GM23338 (cell line): ENCODE measurements at regions not wholly inside any gene's neighbourhood (a gene's known extent, or its start where the extent isn't known, plus 50 kb on each side); places are given as distances from the start of the nearest gene placed in this dataset.

Experiments
- ATAC-seq: fragments of 200-7000 bp; cut with Tn5 transposase; 3 replicates; pipeline ENCODE4 v1.9.1; 2020
- DNase-seq: peaks from one replicate; pipeline ENCODE4 v3.0.0-alpha.2; 2015; ENCODE audit warnings: low spot score
- H2AFZ ChIP-seq: fragments of 200-600 bp; sonication (generic); 2 replicates; pipeline ENCODE4 v1.8.0; 2016; ENCODE audit warnings: antibody characterized with exemption, mild to moderate bottlenecking, moderate library complexity
- H3F3A ChIP-seq: fragments of 200-600 bp; sonication (generic); replicated peaks from 2 replicates; pipeline ENCODE4 v1.8.0; 2017; ENCODE audit warnings: antibody characterized with exemption, mixed run types, low read depth
- H3K27ac ChIP-seq: fragments of 200-600 bp; sonication (generic); 2 replicates; pipeline ENCODE4 v1.6.1; 2016; ENCODE audit warnings: low read depth
- H3K27me3 ChIP-seq: fragments of 200-600 bp; sonication (generic); 2 replicates; pipeline ENCODE4 v1.8.0; 2016; ENCODE audit warnings: mild to moderate bottlenecking, mixed run types, moderate library complexity; ENCODE audit not compliant: insufficient read depth
- H3K36me3 ChIP-seq: fragments of 200-600 bp; sonication (generic); 2 replicates; pipeline ENCODE4 v1.8.0; 2016; ENCODE audit warnings: mild to moderate bottlenecking; ENCODE audit not compliant: insufficient read depth
- H3K4me1 ChIP-seq: fragments of 200-600 bp; sonication (generic); 2 replicates; pipeline ENCODE4 v1.8.0; 2016; ENCODE audit warnings: mild to moderate bottlenecking, moderate library complexity; ENCODE audit not compliant: insufficient read depth
- H3K4me2 ChIP-seq: fragments of 200-600 bp; sonication (generic); 2 replicates; pipeline ENCODE4 v1.7.1; 2017; ENCODE audit warnings: mixed run types
- H3K4me3 ChIP-seq: fragments of 200-600 bp; sonication (generic); 2 replicates; pipeline ENCODE4 v1.6.1; 2016; ENCODE audit warnings: mixed run types
- H3K79me2 ChIP-seq: fragments of 200-600 bp; sonication (generic); replicated peaks from 2 replicates; pipeline ENCODE4 v1.8.0; 2017; ENCODE audit warnings: mild to moderate bottlenecking; ENCODE audit not compliant: insufficient read depth
- H3K9me2 ChIP-seq: fragments of 200-600 bp; sonication (generic); 2 replicates; pipeline ENCODE4 v1.8.0; 2017; ENCODE audit not compliant: insufficient read depth
- H4K20me1 ChIP-seq: fragments of 200-600 bp; sonication (generic); replicated peaks from 2 replicates; pipeline ENCODE4 v1.8.0; 2017; ENCODE audit warnings: mild to moderate bottlenecking; ENCODE audit not compliant: insufficient read depth
- H3K27ac Mint-ChIP-seq: 2 replicates; pipeline ENCODE4 v1.8.0; 2020; ENCODE audit warnings: inconsistent platforms, mild to moderate bottlenecking, moderate library complexity, mixed read lengths
- H3K27me3 Mint-ChIP-seq: 3 replicates; pipeline ENCODE4 v1.8.0; 2022; ENCODE audit warnings: low read depth, mild to moderate bottlenecking, moderate library complexity, mixed read lengths, inconsistent platforms; ENCODE audit not compliant: insufficient read depth, poor library complexity
- H3K36me3 Mint-ChIP-seq: 3 replicates; pipeline ENCODE4 v1.8.0; 2021; ENCODE audit warnings: low read depth, mild to moderate bottlenecking, inconsistent platforms, moderate library complexity, mixed read lengths
- H3K4me1 Mint-ChIP-seq: 3 replicates; pipeline ENCODE4 v1.8.0; 2020; ENCODE audit warnings: mild to moderate bottlenecking, inconsistent platforms, mixed read lengths
- H3K4me3 Mint-ChIP-seq: 3 replicates; pipeline ENCODE4 v1.8.0; 2021; ENCODE audit warnings: moderate library complexity, mild to moderate bottlenecking, inconsistent platforms, mixed read lengths
- H3K9me3 Mint-ChIP-seq: 3 replicates; pipeline ENCODE4 v1.8.0; 2020; ENCODE audit warnings: moderate library complexity, mild to moderate bottlenecking, inconsistent platforms, mixed read lengths
- EZH2 ChIP-seq: fragments of 200-600 bp; sonication (generic); IDR thresholded peaks from one replicate; pipeline ENCODE4 v1.8.0; 2017; ENCODE audit warnings: antibody characterized with exemption, mild to moderate bottlenecking, low read depth; ENCODE audit not compliant: unreplicated experiment
- EZH2phosphoT487 ChIP-seq: fragments of 200-600 bp; sonication (generic); IDR thresholded peaks from one replicate; pipeline ENCODE4 v1.8.1; 2018; ENCODE audit warnings: antibody characterized with exemption; ENCODE audit not compliant: unreplicated experiment
- JUNB ChIP-seq: IDR thresholded peaks from one replicate; pipeline ENCODE4 v1.6.1; 2016; ENCODE audit warnings: antibody characterized with exemption; ENCODE audit not compliant: unreplicated experiment
- POLR2AphosphoS5 ChIP-seq: IDR thresholded peaks from 2 replicates; pipeline ENCODE4 v1.6.1; 2016; ENCODE audit warnings: antibody characterized with exemption, low read depth
- STAT1 ChIP-seq: IDR thresholded peaks from one replicate; pipeline ENCODE4 v1.6.1; 2016; ENCODE audit warnings: antibody characterized with exemption; ENCODE audit not compliant: unreplicated experiment
- ZNF331 ChIP-seq: fragments of 250-450 bp; sonication (Bioruptor Pico); IDR thresholded peaks from 2 replicates; pipeline ENCODE4 v1.5.0; 2020; ENCODE audit warnings: low read depth, mild to moderate bottlenecking, moderate library complexity
- TF ChIP-seq, protein P1 (sequence below): IDR thresholded peaks from one replicate; pipeline ENCODE4 v1.6.1; 2018; ENCODE audit warnings: antibody characterized with exemption; ENCODE audit not compliant: unreplicated experiment
- TF ChIP-seq, protein P2 (sequence below): IDR thresholded peaks from 2 replicates; pipeline ENCODE4 v1.6.1; 2016; ENCODE audit warnings: antibody characterized with exemption
- TF ChIP-seq, protein P3 (sequence below), 2 experiments: fragments of 200-600 bp in 1 of 2; sonication (generic) in 1 of 2; conservative IDR thresholded peaks; 2 replicates each; pipeline versions ENCODE4 v1.5.1 to v1.6.1; 2016 to 2017; ENCODE audit warnings: antibody characterized with exemption in 2 of 2, low read depth in 2 of 2, mild to moderate bottlenecking in 2 of 2, moderate library complexity in 1 of 2

DNA sequence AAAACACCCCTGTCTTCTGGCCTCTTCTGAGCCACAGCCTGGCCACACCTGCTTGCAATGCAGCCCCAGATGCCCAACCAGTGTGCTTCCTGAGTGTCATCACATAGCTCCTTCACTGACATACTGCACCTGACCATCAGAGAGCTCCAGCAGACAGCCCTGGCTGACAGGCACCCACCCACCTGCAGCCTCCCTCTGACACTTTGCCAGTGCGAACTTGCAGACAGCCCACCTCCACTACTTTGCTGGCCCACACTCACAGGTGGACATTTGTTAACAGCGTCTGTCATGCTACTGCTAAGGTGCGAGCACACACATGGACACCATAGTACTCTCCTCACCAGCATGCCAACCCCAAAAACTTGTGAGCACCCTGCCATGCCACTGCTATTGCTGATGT lies 740.1 kb downstream of the DNAJB9 start (continued):
- TF ChIP-seq EZH2phosphoT487: no peak
- no peak for TF ChIP-seq POLR2AphosphoS5
- TF ChIP-seq, protein P1, sequence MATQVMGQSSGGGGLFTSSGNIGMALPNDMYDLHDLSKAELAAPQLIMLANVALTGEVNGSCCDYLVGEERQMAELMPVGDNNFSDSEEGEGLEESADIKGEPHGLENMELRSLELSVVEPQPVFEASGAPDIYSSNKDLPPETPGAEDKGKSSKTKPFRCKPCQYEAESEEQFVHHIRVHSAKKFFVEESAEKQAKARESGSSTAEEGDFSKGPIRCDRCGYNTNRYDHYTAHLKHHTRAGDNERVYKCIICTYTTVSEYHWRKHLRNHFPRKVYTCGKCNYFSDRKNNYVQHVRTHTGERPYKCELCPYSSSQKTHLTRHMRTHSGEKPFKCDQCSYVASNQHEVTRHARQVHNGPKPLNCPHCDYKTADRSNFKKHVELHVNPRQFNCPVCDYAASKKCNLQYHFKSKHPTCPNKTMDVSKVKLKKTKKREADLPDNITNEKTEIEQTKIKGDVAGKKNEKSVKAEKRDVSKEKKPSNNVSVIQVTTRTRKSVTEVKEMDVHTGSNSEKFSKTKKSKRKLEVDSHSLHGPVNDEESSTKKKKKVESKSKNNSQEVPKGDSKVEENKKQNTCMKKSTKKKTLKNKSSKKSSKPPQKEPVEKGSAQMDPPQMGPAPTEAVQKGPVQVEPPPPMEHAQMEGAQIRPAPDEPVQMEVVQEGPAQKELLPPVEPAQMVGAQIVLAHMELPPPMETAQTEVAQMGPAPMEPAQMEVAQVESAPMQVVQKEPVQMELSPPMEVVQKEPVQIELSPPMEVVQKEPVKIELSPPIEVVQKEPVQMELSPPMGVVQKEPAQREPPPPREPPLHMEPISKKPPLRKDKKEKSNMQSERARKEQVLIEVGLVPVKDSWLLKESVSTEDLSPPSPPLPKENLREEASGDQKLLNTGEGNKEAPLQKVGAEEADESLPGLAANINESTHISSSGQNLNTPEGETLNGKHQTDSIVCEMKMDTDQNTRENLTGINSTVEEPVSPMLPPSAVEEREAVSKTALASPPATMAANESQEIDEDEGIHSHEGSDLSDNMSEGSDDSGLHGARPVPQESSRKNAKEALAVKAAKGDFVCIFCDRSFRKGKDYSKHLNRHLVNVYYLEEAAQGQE: no peak
- no peak for TF ChIP-seq JUNB
- TF ChIP-seq, protein P2, sequence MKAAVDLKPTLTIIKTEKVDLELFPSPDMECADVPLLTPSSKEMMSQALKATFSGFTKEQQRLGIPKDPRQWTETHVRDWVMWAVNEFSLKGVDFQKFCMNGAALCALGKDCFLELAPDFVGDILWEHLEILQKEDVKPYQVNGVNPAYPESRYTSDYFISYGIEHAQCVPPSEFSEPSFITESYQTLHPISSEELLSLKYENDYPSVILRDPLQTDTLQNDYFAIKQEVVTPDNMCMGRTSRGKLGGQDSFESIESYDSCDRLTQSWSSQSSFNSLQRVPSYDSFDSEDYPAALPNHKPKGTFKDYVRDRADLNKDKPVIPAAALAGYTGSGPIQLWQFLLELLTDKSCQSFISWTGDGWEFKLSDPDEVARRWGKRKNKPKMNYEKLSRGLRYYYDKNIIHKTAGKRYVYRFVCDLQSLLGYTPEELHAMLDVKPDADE: no peak
- TF ChIP-seq EZH2: no peak

DNA sequence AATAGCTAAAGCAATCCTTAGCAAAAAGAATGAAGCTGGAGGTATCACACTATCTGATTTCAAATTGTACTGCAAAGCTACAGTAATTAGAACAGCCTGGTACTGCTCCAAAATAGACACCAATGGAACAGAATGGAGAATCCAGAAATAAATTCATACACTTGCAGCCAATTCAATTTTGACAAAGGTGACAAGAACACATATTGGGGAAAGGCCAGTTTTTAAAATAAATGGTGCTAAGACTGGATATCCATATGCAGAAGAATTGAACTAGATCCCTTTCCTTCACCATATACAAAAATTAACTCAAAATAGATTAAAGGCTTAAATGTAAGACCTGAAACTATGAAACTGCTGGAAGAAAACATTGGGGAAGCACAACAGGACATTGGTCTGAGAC lies 748.5 kb downstream of the DNAJB9 start:
- H3K9me2 ChIP-seq: peaks cover 5% of the 10 kb centered on the region; the same call in 1 of the 2 replicates
- H3K4me1 ChIP-seq: no peaks in the 10 kb centered on the region
- no peaks in the 10 kb centered on the region for H3K79me2 ChIP-seq
- H3K27me3 ChIP-seq: no peaks in the 10 kb centered on the region
- H3K36me3 ChIP-seq: no peaks in the 10 kb centered on the region
- H3K9me3 Mint-ChIP-seq: no peaks in the 10 kb centered on the region
- no peak overlapping the region for H2AFZ ChIP-seq
- DNase-seq (no peak), ATAC-seq (no peak)
- no peaks in the 10 kb centered on the region for H4K20me1 ChIP-seq
- H3K27ac ChIP-seq: no peak overlapping the region
- no peaks in the 10 kb centered on the region for H3K27me3 Mint-ChIP-seq
- no peaks in the 10 kb centered on the region for H3F3A ChIP-seq
- TF ChIP-seq STAT1: no peak
- no peaks in the 10 kb centered on the region for H3K36me3 Mint-ChIP-seq
- no peak overlapping the region for H3K4me3 Mint-ChIP-seq
- H3K4me1 Mint-ChIP-seq: no peaks in the 10 kb centered on the region
- no peak overlapping the region for H3K4me3 ChIP-seq
- no peak overlapping the region for H3K4me2 ChIP-seq
- no peak overlapping the region for H3K27ac Mint-ChIP-seq

DNA sequence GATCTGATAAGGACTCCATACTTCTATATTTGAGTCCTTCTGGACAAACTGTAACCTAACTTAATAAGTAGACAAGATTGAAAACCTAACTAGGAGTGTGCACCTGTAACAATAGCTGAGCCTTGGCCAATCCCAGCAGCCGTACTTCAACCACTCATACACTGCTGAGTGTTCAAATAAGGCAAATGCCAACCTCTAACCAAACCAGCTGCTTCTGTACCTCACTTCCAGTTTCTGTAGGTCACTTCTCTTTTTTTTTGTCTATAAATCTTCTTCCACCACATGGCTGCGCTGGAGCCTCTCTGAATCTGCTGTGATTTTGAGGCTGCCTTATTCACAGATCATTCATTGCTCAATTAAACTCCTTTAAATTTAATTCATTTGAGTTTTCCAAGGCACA lies 753.2 kb downstream of the DNAJB9 start:
- Mint-ChIP-seq H3K27me3 (no peaks in the 10 kb centered on the region), H3K4me1 (no peaks in the 10 kb centered on the region), H3K36me3 (no peaks in the 10 kb centered on the region), H3K4me3 (no peak overlapping the region), H3K9me3 (no peaks in the 10 kb centered on the region), H3K27ac (no peak overlapping the region)
- Histone ChIP-seq H4K20me1 (no peaks in the 10 kb centered on the region), H2AFZ (no peak overlapping the region), H3K4me2 (no peak overlapping the region), H3K4me3 (no peak overlapping the region), H3K27ac (no peak overlapping the region), H3K4me1 (no peaks in the 10 kb centered on the region), H3K9me2 (peaks cover 4% of the 10 kb centered on the region; the same call in 1 of the 2 replicates), H3K36me3 (no peaks in the 10 kb centered on the region), H3K79me2 (no peaks in the 10 kb centered on the region), H3K27me3 (no peaks in the 10 kb centered on the region), H3F3A (no peaks in the 10 kb centered on the region)
- no peak for ATAC-seq
- DNase-seq: no peak
- TF ChIP-seq ZNF331: no peak
- TF ChIP-seq, protein P3, sequence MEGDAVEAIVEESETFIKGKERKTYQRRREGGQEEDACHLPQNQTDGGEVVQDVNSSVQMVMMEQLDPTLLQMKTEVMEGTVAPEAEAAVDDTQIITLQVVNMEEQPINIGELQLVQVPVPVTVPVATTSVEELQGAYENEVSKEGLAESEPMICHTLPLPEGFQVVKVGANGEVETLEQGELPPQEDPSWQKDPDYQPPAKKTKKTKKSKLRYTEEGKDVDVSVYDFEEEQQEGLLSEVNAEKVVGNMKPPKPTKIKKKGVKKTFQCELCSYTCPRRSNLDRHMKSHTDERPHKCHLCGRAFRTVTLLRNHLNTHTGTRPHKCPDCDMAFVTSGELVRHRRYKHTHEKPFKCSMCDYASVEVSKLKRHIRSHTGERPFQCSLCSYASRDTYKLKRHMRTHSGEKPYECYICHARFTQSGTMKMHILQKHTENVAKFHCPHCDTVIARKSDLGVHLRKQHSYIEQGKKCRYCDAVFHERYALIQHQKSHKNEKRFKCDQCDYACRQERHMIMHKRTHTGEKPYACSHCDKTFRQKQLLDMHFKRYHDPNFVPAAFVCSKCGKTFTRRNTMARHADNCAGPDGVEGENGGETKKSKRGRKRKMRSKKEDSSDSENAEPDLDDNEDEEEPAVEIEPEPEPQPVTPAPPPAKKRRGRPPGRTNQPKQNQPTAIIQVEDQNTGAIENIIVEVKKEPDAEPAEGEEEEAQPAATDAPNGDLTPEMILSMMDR (conservative IDR thresholded peaks at IDR 0.05; ENCODE audit: low read depth in 2 of 2): peak; percentile 10 to 42; a peak in 2 of 4 replicates
